ENCODE measurements at regions not wholly inside any gene's neighbourhood (a gene's known extent, or its start where the extent isn't known, plus 50 kb on each side); places are given as distances from the start of the nearest gene placed in this dataset.

- TF ChIP-seq ZFX (IDR thresholded peaks at IDR 0.05; ENCODE audit: borderline replicate concordance) (no peak), CTCF (IDR thresholded peaks at IDR 0.05) (no peak)
- no peak overlapping the region for H3K27ac ChIP-seq
Observed at GRCh38 chr1:34529935-34530859, 224.7 kb upstream of the GJB5 start.

GRCh38 chr1:34532113-34532512 is 222.7 kb upstream of the GJB5 start:
- no peak overlapping the region for H3K27ac ChIP-seq
- no peak for TF ChIP-seq ZFX (IDR thresholded peaks at IDR 0.05; ENCODE audit: borderline replicate concordance)
- no peak for TF ChIP-seq CTCF (IDR thresholded peaks at IDR 0.05)

- TF ChIP-seq ZFX (IDR thresholded peaks at IDR 0.05; ENCODE audit: borderline replicate concordance) (no peak), CTCF (IDR thresholded peaks at IDR 0.05) (no peak)
- H3K27ac ChIP-seq: no peak overlapping the region
Observed at GRCh38 chr1:34538481-34538880, 216.4 kb upstream of the GJB5 start.

DNA sequence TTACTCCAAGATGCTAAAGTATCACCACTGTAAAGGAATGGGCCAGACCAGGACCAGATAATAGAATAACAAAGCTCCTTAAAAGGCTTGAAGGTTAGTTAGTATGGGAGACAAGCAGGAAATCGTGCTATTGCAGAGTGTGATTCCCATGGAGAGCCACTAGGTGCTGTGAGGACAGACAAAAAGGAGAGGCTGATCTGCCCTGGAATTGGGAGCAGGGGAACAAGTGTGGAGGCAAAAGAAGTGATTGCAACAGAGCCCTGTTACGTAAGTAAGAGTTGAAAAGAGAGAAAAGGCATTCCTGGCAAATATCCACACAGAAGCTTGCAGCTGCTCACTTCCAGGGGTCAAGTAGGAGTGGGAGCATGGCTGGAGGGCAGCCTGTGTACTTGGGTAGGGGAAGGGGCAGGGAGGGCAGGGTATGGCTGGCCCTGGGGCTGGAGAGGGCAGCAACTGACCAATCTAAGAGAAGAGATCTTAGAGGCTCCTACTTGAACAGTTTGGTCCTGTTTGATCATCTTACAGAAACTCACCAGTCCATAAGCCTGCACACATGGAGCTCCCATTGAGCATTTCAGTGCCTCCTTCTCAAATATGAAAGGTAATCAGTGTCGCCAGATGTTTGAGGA is 207.7 kb upstream of the GJB5 start:
- no peak overlapping the region for H3K27ac ChIP-seq
- TF ChIP-seq ZFX (IDR thresholded peaks at IDR 0.05; ENCODE audit: borderline replicate concordance) (no peak), CTCF (IDR thresholded peaks at IDR 0.05) (0 out of 2 replicates have a peak, but pooled peaks have one; percentile 11)

DNA sequence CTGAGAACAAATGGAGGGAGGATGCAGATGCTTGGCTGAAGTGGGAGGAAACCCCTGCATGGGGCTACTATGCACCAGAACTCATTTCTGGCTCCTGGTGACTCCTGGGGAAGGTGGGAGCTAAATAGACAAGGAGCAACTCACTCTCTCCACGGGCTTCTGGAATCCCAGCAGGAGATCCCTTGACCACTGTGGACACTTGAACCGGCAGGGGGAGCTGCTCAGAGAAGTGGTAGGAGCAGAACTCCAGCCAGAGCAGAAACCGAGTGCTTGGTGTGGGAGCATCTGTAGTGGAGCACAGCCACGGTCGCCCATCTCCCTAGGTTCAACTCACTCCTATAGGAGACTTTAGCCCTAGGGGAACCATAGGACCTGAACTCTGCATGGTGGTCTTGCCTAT is 205.6 kb upstream of the GJB5 start:
- TF ChIP-seq ZFX (IDR thresholded peaks at IDR 0.05; ENCODE audit: borderline replicate concordance) (no peak), CTCF (IDR thresholded peaks at IDR 0.05) (peak; percentile 38; the same call in 1 of the 2 replicates)
- no peak overlapping the region for H3K27ac ChIP-seq

- no peak overlapping the region for H3K27ac ChIP-seq
- no peak for TF ChIP-seq CTCF (IDR thresholded peaks at IDR 0.05)
- TF ChIP-seq ZFX (IDR thresholded peaks at IDR 0.05; ENCODE audit: borderline replicate concordance): no peak
Observed at GRCh38 chr1:34578306-34578705, 176.5 kb upstream of the GJB5 start.

DNA sequence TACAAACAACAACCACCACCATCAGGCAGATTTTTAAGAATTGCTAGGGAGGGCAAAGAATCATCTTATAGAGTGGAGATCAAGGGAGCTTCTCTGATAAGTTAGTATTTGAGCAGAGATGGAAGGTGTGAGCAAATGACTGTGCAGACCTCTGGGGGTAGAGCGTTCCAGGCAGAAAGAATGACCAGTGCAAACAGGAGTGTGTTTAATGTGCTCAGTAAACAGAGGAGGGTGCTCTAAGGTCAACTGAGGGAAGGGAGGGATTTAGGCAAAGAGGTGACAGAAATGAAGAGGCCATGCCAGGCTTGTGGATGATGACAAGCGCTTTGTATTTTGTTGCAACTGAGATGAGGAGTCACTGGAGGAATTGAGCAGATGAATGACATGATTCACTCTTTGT is 172.5 kb upstream of the GJB5 start:
- TF ChIP-seq CTCF (IDR thresholded peaks at IDR 0.05) (no peak), ZFX (IDR thresholded peaks at IDR 0.05; ENCODE audit: borderline replicate concordance) (no peak)

More for the DNA sequence above, 172.5 kb upstream of the GJB5 start:
- H3K27ac ChIP-seq: no peak overlapping the region
